NK-92 treated with Interleukin-12 subunit alpha and Interleukin-12 subunit beta, amount 100 ng/mL, for 24 hours (cell line): ENCODE measurements at regions not wholly inside any gene's neighbourhood (a gene's known extent, or its start where the extent isn't known, plus 50 kb on each side); places are given as distances from the start of the nearest gene placed in this dataset.
"Not testable (repeated sequence)": the region's sequence is repeated elsewhere in the genome, so short reads cannot be mapped to it uniquely, and the experiment has no call there.

Experiments used
- DNase-seq: peaks from one replicate; lab custom pipeline; 2025; lab: John Stamatoyannopoulos, UW

- DNase-seq = not testable (repeated sequence)
Measured at GRCh38 chr5:96319981-96320739, 112.9 kb downstream of the PCSK1 start.

- no peak for DNase-seq
Measured at GRCh38 chr5:96318569-96319110, 114.4 kb downstream of the PCSK1 start.

DNA sequence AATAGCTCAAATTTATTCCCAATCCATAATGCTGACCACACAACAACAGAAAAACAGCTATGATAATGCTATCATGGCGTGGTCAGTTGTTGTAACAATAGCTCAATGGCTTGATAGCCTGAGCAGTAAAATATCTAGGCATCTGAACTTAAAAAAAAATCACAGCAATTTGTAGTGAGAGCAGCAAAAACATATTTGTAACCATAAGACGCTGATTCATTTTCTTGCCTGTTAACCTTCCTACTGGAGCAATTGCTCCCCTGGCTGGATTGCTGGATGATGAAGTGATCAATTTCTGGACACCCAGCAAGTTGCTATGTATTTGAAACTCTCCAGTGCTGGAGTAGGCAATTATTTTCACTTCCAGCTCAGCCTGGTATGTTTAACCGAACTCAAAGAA is 115.1 kb downstream of the PCSK1 start:
- DNase-seq = no peak

DNA sequence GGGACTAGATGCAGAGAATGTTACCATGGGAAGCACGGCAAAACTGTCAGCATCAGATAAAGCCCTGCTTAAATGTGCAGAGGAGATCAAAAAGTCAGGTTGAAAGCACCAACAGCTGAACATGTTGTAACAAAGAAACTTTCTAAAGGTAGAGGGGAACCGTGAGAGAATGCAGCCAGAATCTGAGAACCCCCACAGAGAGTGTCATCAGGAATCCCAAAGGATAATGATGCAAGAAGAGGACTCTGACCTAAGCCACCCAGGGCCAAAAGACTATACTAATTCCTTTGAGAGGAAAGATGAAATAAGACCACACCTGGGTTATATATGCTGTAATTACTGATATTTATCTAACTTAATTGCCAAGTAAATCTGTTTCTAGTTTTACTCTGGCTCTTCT is 116.6 kb downstream of the PCSK1 start:
- no peak for DNase-seq

- DNase-seq = no peak
Measured at GRCh38 chr5:96316017-96316416, 117.0 kb downstream of the PCSK1 start.

GRCh38 chr5:96315431-96315830 is 117.6 kb downstream of the PCSK1 start:
- DNase-seq = no peak

- no peak for DNase-seq
Measured at GRCh38 chr5:96312383-96312782, 120.7 kb downstream of the PCSK1 start.

DNA sequence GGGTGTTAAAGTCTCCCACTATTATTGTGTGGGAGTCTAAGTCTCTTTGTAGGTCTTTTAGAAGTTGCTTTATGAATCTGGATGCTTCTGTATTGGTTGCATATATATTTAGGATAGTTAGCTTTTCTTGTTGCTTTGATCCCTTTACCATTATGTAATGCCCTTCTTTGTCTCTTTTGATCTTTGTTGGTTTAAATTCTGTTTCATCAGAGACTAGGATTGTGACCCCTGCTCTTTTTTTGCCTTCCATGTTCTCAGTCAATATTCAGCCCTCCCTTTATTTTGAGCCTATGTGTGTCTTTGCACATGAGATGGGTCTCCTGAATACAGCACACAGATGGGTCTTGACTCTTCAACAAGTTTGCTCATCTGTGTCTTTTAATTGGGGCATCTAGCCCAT is 126.0 kb downstream of the PCSK1 start:
- DNase-seq = not testable (repeated sequence)

DNA sequence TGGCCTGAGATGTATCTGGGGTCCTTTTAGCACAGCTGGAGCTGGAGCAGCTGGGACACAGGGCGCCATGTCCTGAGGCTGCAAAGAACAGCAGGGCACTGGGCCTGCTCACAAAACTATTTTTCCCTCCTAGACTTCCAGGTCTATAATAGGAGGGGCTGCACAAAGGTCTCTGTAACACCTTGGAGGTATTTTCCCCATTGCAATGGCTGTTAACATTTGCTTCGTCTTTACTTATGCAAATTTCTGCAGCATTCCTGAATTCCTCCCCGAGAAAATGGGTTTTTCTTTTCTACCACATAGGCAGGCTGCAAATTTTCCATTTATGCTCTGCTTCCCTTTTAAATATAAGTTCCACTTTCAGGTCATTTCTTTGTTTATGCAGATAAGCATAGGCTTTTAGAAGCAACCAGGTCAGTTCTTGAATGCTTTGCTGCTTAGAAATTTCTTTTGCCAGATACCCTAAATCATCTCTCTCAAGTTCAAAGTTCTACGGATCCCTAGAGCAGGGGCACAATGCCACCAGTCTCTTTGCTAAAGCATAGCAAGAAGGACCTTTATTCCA is 130.8 kb downstream of the PCSK1 start:
- no peak for DNase-seq

DNA sequence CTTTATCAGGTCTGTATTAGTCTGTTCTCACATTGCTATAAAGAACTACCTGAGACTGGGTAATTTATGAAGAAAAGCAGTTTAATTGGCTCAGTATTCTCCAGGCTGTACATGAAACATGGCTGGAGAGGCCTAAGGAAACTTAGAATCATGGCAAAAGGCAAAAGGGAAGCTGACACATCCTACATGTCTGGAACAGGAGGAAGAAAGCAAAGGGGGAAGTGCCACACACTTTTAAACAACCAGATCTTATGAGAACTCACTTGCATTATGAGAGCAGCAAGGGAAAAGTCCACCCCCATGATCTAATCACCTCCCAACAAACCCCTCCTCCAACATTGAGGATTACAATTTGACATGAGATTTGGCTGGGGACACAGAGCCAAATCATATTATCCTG is 132.1 kb downstream of the PCSK1 start:
- no peak for DNase-seq

GRCh38 chr5:96297867-96298266 is 135.2 kb downstream of the PCSK1 start:
- no peak for DNase-seq

DNA sequence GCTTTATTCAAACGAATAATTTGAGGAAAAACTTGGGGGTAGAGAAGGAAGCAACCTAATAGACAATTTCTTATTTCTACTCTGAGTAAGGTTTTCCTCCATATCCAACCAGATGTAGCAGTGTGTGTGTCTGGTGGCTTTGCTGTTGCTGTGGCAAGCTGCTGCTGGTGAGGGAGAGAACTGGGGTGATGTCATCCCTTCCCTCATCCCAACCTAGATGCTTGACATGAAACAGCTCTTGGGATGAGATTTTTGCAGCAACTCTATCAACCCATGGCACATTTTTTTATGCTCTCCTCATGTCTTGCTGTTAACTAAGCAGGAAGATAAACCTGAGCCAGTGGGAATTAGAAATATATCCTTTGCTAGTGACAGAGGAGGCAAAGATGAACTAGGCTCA is 135.8 kb downstream of the PCSK1 start:
- no peak for DNase-seq

DNA sequence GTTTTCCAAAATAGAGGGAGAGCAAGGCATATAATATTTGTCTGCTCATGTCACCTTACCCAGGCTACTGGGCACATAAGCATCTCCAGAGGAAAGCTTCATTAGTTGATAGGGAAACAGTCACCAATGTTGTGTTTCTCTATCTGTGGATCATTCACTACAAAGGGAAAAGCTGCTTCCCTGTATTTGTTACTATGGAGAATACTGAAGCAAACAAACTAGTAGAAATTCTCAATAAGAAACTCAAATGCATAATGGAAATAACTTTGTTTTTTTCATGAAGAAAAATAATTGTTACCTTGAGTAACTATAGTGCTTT is 138.2 kb downstream of the PCSK1 start:
- DNase-seq = no peak

DNA sequence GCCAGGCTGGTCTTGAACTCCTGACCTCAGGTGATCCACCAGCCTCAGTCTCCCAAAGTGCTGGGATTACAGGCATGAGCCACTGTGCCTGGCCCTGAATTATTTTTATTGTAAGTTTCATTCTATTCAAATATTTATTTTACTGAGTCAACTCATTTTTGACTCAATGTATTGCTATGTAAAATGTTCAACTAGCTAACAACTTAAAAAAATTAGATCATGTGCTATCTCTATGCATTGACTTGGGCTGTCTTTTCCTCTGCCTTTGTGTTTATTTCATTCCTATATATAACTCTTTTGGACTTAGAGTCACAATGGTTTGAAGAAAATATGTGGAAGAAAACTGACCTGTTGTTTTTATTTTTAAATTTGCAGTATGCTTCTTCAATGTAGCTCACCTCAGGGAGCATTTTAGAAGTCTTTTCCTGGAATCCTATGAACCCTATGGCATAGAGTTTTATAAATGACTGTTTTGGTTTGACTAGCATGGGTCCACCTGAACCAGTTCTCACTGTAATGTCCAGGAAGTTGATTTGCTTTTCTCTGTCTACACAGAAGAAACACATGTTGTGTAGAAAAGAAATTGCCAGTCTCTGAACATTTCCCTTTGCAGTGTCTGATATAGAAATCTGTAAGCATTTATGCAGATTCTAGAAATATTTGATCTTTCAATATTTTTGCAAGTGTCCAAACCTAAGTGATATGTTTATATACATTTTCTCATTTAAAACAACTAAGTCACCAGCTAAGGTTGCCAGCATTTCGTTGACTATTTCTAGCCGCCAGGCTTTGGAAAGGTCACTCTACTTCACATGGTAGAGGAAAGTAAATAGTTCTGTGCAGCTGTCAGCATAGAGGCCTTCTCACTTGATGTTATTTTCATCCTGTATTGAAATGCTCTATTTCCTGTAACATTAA is 138.8 kb downstream of the PCSK1 start:
- DNase-seq = no peak

DNA sequence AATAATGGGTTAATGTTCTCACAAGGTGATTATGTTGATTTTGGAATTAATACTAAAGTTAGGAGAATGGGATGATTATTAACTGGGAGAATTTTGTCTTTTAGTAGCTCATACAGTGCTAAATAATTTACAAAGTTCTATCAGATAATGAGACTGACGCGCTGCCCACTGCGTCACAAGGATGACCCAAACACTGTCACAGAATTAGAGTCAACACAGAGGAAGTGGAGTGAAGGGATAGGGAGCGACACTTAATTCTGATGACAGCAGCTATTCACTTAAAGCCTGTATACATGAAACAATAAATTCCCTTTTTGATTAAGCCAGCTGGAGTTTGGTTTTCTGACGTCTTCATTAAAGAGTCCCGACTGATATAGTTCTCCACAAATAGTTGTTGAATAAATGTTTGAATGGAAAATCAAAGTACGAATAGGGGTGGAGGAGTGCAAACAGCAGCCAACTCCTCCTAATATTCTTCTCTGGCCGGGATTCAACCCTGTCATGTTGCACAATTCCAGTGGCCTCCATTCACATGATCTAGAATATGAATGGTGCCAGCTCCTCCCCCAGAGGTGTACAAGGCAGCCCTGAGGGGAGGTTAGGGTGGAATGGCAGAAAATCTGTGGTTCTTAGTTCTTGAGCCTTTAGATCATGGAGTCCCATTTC is 140.3 kb downstream of the PCSK1 start:
- no peak for DNase-seq

GRCh38 chr5:96289287-96289686 is 143.8 kb downstream of the PCSK1 start:
- DNase-seq = not testable (repeated sequence)

DNA sequence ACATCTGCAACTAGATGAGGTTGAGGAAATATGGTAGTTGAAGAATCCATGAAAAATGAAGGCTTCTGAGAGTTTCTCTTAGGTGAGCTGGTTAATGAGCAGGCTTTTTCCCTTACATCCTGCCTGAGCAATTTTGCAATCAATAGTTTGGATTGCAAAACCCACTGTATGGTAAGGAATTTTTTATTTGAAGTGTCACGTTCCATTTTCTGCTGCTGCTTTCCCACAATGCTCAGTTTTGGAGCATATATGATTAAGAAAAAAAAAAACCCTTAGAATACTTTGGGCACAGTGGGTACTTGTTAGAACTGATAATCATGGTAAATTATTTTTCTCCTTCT is 144.2 kb downstream of the PCSK1 start:
- DNase-seq = no peak

- no peak for DNase-seq
Measured at GRCh38 chr5:96288166-96288844, 144.7 kb downstream of the PCSK1 start.

DNA sequence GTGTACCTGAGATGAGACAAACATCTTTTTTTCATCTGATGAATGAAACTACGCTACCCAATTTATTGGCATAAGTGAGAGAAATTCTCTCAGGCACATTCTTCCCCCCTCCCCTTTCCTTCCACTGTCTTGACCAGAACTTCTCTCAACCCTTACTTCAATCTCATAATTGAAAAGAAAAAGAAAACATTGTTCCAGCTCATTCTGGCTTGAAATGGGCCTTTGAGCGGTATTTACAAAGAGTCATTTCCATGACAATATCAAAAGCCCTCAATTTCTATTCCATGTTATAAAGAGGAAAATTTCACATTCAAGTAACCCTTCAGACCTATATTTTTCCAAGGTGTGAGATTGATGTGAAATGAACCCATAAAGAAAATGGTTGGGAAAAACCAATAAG is 145.9 kb downstream of the PCSK1 start:
- DNase-seq = no peak

GRCh38 chr5:96285823-96286222 is 147.2 kb downstream of the PCSK1 start:
- no peak for DNase-seq

DNA sequence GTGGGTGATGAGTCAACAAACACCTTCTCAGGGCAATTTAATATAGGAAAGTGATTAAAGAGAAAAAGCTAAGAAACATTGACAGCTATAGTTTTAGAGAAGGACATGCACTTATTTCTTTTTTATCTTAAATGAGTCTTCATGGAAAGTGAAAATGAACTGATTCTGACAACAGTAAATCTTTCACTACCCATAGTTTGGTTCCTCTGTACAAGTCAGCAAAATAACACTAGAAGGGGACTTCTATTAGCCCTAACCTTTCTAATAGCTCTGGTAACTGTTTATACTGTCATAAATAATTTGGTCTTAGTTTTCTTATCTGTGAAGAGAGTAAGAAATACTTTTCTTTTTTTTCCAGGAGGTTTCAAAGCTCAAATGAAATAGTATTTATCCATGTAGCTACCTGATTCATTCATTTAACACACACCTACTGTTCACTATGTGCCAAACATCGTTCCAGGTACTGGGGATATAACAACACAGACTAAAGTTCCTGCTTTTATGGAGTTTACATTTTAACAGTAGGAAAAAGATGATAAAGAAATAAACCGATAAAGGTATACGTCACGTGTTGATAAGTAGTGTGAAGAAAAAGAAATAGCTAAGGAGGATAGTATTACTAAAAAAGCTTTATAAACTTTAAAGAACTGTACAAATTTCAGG is 148.2 kb downstream of the PCSK1 start:
- no peak for DNase-seq
